Body of pancreas (tissue), 4 donors: ENCODE measurements at regions not wholly inside any gene's neighbourhood (a gene's known extent, or its start where the extent isn't known, plus 50 kb on each side); places are given as distances from the start of the nearest gene placed in this dataset.

Experiments used
- POLR2A ChIP-seq, 3 donors: fragments of 450-650 bp; IDR thresholded peaks; one replicate each; pipeline ENCODE4 v1.6.1; 2016; ENCODE audit warnings: antibody characterized with exemption in 3 of 3, mild to moderate bottlenecking in 2 of 3
- TF ChIP-seq, protein P1 (sequence below), 7 experiments: fragments of 450-650 bp in 4 of 7; fragments of 200-600 bp in 3 of 7; sonication (generic) in 3 of 7; IDR thresholded peaks; one replicate each; pipeline ENCODE4 v1.5.1; 2016 to 2019; ENCODE audit warnings: antibody characterized with exemption in 7 of 7

DNA sequence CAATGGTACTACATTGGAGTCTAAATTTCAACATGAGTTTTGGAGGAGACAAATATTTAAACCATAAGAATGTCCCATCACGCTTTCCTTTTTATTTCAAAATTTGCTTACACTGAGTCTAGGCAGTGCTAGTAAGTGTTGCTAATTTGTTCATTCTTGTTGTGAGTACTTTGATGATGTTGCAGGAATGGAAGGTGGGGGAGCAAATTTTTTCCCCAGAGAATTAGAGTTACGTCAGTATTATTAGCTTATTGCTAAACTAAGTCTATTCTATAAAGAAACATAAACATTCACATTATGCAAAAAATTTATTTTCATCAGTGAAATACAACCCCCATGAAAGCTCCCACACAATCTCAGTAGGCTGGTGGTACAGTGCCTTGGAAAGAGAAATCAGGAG, 88.0 kb downstream of the BLID start:
- no peak for TF ChIP-seq POLR2A (IDR thresholded peaks at IDR 0.05)
- TF ChIP-seq, protein P1, sequence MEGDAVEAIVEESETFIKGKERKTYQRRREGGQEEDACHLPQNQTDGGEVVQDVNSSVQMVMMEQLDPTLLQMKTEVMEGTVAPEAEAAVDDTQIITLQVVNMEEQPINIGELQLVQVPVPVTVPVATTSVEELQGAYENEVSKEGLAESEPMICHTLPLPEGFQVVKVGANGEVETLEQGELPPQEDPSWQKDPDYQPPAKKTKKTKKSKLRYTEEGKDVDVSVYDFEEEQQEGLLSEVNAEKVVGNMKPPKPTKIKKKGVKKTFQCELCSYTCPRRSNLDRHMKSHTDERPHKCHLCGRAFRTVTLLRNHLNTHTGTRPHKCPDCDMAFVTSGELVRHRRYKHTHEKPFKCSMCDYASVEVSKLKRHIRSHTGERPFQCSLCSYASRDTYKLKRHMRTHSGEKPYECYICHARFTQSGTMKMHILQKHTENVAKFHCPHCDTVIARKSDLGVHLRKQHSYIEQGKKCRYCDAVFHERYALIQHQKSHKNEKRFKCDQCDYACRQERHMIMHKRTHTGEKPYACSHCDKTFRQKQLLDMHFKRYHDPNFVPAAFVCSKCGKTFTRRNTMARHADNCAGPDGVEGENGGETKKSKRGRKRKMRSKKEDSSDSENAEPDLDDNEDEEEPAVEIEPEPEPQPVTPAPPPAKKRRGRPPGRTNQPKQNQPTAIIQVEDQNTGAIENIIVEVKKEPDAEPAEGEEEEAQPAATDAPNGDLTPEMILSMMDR (IDR thresholded peaks at IDR 0.05) = no peak
